HAP-1 (cell line): ENCODE measurements at regions not wholly inside any gene's neighbourhood (a gene's known extent, or its start where the extent isn't known, plus 50 kb on each side); places are given as distances from the start of the nearest gene placed in this dataset.

Source experiments
- DNase-seq, 2 experiments: peaks; one replicate each; pipeline ENCODE4 v3.0.0-alpha.2; 2016 to 2020; ENCODE audit warnings: low spot score in 2 of 2
- H3K27me3 ChIP-seq: fragments of 250-450 bp; sonication (Bioruptor Pico); 2 replicates; pipeline ENCODE4 v1.5.1; 2020; ENCODE audit warnings: low read depth, mild to moderate bottlenecking, moderate library complexity
- H3K36me3 ChIP-seq: fragments of 250-450 bp; sonication (Bioruptor Pico); replicated peaks from 2 replicates; pipeline ENCODE4 v1.5.1; 2020; ENCODE audit warnings: mild to moderate bottlenecking
- H3K4me1 ChIP-seq: fragments of 250-450 bp; sonication (Bioruptor Pico); 2 replicates; pipeline ENCODE4 v1.5.1; 2020; ENCODE audit warnings: mild to moderate bottlenecking
- H3K4me3 ChIP-seq: fragments of 250-450 bp; sonication (Bioruptor Pico); 2 replicates; pipeline ENCODE4 v1.5.1; 2020; ENCODE audit warnings: mild to moderate bottlenecking, moderate library complexity
- H3K9me3 ChIP-seq: fragments of 250-450 bp; sonication (Bioruptor Pico); 2 replicates; pipeline ENCODE4 v1.5.1; 2020; ENCODE audit warnings: mild to moderate bottlenecking, moderate library complexity
- in situ Hi-C: fragments of 300-500 bp; cut with MboI; formaldehyde crosslinking; loops from 3 replicates; pipeline ENCODE4 v1.14.3; 2020; ENCODE audit warnings: low sequenced_read_pairs, inconsistent platforms, mixed read lengths

GRCh38 chr10:33796680-33797079 lies 462.2 kb upstream of the NRP1 start:
- peaks cover 15% of the 10 kb centered on the region for H3K4me1 ChIP-seq
- no peaks in the 10 kb centered on the region for H3K36me3 ChIP-seq
- in situ Hi-C loops = no loop called here
- no peak for DNase-seq
- no peaks in the 10 kb centered on the region for H3K27me3 ChIP-seq
- H3K4me3 ChIP-seq = no peak overlapping the region
- H3K9me3 ChIP-seq = no peaks in the 10 kb centered on the region

GRCh38 chr10:33795529-33795928 lies 461.1 kb upstream of the NRP1 start:
- Histone ChIP-seq H3K4me3 (no peak overlapping the region), H3K36me3 (no peaks in the 10 kb centered on the region), H3K4me1 (peaks cover 15% of the 10 kb centered on the region), H3K9me3 (no peaks in the 10 kb centered on the region), H3K27me3 (no peaks in the 10 kb centered on the region)
- no peak for DNase-seq
- in situ Hi-C loops = no loop called here

- H3K4me3 ChIP-seq = no peak overlapping the region
- no peaks in the 10 kb centered on the region for H3K9me3 ChIP-seq
- H3K27me3 ChIP-seq = no peaks in the 10 kb centered on the region
- DNase-seq = no peak
- H3K4me1 ChIP-seq = peaks cover 11% of the 10 kb centered on the region
- no peaks in the 10 kb centered on the region for H3K36me3 ChIP-seq
- in situ Hi-C loops = no loop called here
Measured at GRCh38 chr10:33794460-33794859, 460.0 kb upstream of the NRP1 start.

GRCh38 chr10:33793793-33794192 lies 459.3 kb upstream of the NRP1 start:
- Histone ChIP-seq H3K27me3 (no peaks in the 10 kb centered on the region), H3K9me3 (no peaks in the 10 kb centered on the region), H3K4me1 (peaks cover 5% of the 10 kb centered on the region), H3K36me3 (no peaks in the 10 kb centered on the region), H3K4me3 (no peak overlapping the region)
- DNase-seq = no peak
- in situ Hi-C loops = no loop called here

- Histone ChIP-seq H3K9me3 (no peaks in the 10 kb centered on the region), H3K27me3 (no peaks in the 10 kb centered on the region), H3K36me3 (no peaks in the 10 kb centered on the region), H3K4me3 (no peak overlapping the region), H3K4me1 (peaks cover 5% of the 10 kb centered on the region)
- in situ Hi-C loops = no loop called here
- no peak for DNase-seq
Measured at GRCh38 chr10:33791272-33791660, 456.8 kb upstream of the NRP1 start.

GRCh38 chr10:33790521-33791271 lies 456.2 kb upstream of the NRP1 start:
- no peak for DNase-seq
- in situ Hi-C loops = no loop called here
- no peaks in the 10 kb centered on the region for H3K27me3 ChIP-seq

GRCh38 chr10:33783557-33783956 lies 449.1 kb upstream of the NRP1 start:
- in situ Hi-C loops = no loop called here
- Histone ChIP-seq H3K9me3 (no peaks in the 10 kb centered on the region), H3K36me3 (no peaks in the 10 kb centered on the region), H3K27me3 (no peaks in the 10 kb centered on the region), H3K4me3 (no peak overlapping the region), H3K4me1 (no peaks in the 10 kb centered on the region)
- no peak for DNase-seq

More at GRCh38 chr10:33790521-33791271, 456.2 kb upstream of the NRP1 start:
- H3K36me3 ChIP-seq = no peaks in the 10 kb centered on the region
- peaks cover 5% of the 10 kb centered on the region for H3K4me1 ChIP-seq
- no peak overlapping the region for H3K4me3 ChIP-seq
- H3K9me3 ChIP-seq = no peaks in the 10 kb centered on the region

GRCh38 chr10:33783078-33783477 lies 448.6 kb upstream of the NRP1 start:
- H3K9me3 ChIP-seq = no peaks in the 10 kb centered on the region
- in situ Hi-C loops = no loop called here
- no peaks in the 10 kb centered on the region for H3K4me1 ChIP-seq
- H3K27me3 ChIP-seq = no peaks in the 10 kb centered on the region
- no peaks in the 10 kb centered on the region for H3K36me3 ChIP-seq
- H3K4me3 ChIP-seq = no peak overlapping the region
- no peak for DNase-seq

GRCh38 chr10:33781606-33782395 lies 447.3 kb upstream of the NRP1 start:
- in situ Hi-C loops = no loop called here

GRCh38 chr10:33780961-33781360 lies 446.5 kb upstream of the NRP1 start:
- in situ Hi-C loops = no loop called here
- no peaks in the 10 kb centered on the region for H3K4me1 ChIP-seq

More at GRCh38 chr10:33781606-33782395, 447.3 kb upstream of the NRP1 start:
- no peak for DNase-seq
- no peaks in the 10 kb centered on the region for H3K4me1 ChIP-seq
- no peaks in the 10 kb centered on the region for H3K36me3 ChIP-seq
- no peaks in the 10 kb centered on the region for H3K27me3 ChIP-seq
- no peaks in the 10 kb centered on the region for H3K9me3 ChIP-seq
- H3K4me3 ChIP-seq = no peak overlapping the region

GRCh38 chr10:33777223-33777622 lies 442.8 kb upstream of the NRP1 start:
- Histone ChIP-seq H3K9me3 (no peaks in the 10 kb centered on the region), H3K4me1 (peaks cover 14% of the 10 kb centered on the region), H3K27me3 (no peaks in the 10 kb centered on the region), H3K4me3 (no peak overlapping the region), H3K36me3 (no peaks in the 10 kb centered on the region)
- DNase-seq = no peak
- in situ Hi-C loops = no loop called here

More at GRCh38 chr10:33780961-33781360, 446.5 kb upstream of the NRP1 start:
- Histone ChIP-seq H3K36me3 (no peaks in the 10 kb centered on the region), H3K4me3 (no peak overlapping the region), H3K27me3 (no peaks in the 10 kb centered on the region), H3K9me3 (no peaks in the 10 kb centered on the region)
- no peak for DNase-seq

- no peaks in the 10 kb centered on the region for H3K36me3 ChIP-seq
- no peak overlapping the region for H3K4me3 ChIP-seq
- DNase-seq = no peak
- H3K4me1 ChIP-seq = peaks cover 21% of the 10 kb centered on the region
- no peaks in the 10 kb centered on the region for H3K9me3 ChIP-seq
- no peaks in the 10 kb centered on the region for H3K27me3 ChIP-seq
- in situ Hi-C loops = no loop called here
Measured at GRCh38 chr10:33776419-33777070, 442.1 kb upstream of the NRP1 start.

GRCh38 chr10:33774857-33775256 lies 440.4 kb upstream of the NRP1 start:
- Histone ChIP-seq H3K27me3 (no peaks in the 10 kb centered on the region), H3K4me3 (no peak overlapping the region), H3K4me1 (peaks cover 23% of the 10 kb centered on the region), H3K9me3 (no peaks in the 10 kb centered on the region), H3K36me3 (no peaks in the 10 kb centered on the region)
- in situ Hi-C loops = no loop called here
- DNase-seq = no peak
